ENCODE measurements at regions not wholly inside any gene's neighbourhood (a gene's known extent, or its start where the extent isn't known, plus 50 kb on each side); places are given as distances from the start of the nearest gene placed in this dataset.

- no peak overlapping the region for H3K27ac ChIP-seq (ENCODE audit: low read depth in 2 of 2, low read length in 1 of 2)
- no peaks in the 10 kb centered on the region for H3K9me3 ChIP-seq (ENCODE audit: control insufficient read depth in 2 of 2, insufficient read depth in 1 of 2, low read depth in 1 of 2, low read length in 1 of 2)
- WGBS, 2 donors, result 89 to 98% methylated on average over 2 of the region's 2 CpGs
- no peaks in the 10 kb centered on the region for H3K36me3 ChIP-seq (ENCODE audit: control insufficient read depth in 2 of 2, insufficient read depth in 2 of 2, low read length in 1 of 2)
- no peaks in the 10 kb centered on the region for H3K27me3 ChIP-seq (ENCODE audit: control insufficient read depth in 1 of 2, insufficient read depth in 2 of 2, low read length in 2 of 2)
- no peaks in the 10 kb centered on the region for H3K4me1 ChIP-seq (ENCODE audit: control insufficient read depth in 2 of 2, insufficient read depth in 2 of 2, low read length in 1 of 2)
- H3K4me3 ChIP-seq (ENCODE audit: low read depth in 1 of 2, low read length in 2 of 2), result no peak overlapping the region
These were observed 430.9 kb downstream of the SPRY1 start for GRCh38 chr4:123827511-123827910.

DNA sequence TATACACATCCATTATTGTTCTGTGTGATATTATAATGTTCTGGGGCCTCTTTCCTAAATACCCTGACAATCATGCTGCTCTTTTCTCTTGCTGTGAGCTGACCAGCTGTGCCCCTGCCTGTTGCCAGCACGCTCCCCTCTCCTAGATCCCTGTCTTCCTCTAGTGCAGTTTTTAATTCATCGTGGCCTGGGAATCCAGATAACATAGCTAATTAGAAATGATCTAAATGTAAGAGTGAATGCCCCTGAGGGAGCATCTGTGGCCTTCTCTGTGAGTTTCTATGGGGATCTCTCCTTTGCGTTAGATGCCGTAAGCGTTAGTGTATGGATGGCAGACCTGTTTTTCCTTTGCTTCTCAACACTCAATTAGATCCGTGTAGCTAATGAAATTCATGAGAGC, 434.3 kb downstream of the SPRY1 start:
- Histone ChIP-seq H3K36me3 (ENCODE audit: control insufficient read depth in 2 of 2, insufficient read depth in 2 of 2, low read length in 1 of 2) (no peaks in the 10 kb centered on the region), H3K9me3 (ENCODE audit: control insufficient read depth in 2 of 2, insufficient read depth in 1 of 2, low read depth in 1 of 2, low read length in 1 of 2) (no peaks in the 10 kb centered on the region), H3K27ac (ENCODE audit: low read depth in 2 of 2, low read length in 1 of 2) (no peak overlapping the region), H3K27me3 (ENCODE audit: control insufficient read depth in 1 of 2, insufficient read depth in 2 of 2, low read length in 2 of 2) (no peaks in the 10 kb centered on the region), H3K4me1 (ENCODE audit: control insufficient read depth in 2 of 2, insufficient read depth in 2 of 2, low read length in 1 of 2) (no peaks in the 10 kb centered on the region), H3K4me3 (ENCODE audit: low read depth in 1 of 2, low read length in 2 of 2) (no peak overlapping the region)
- WGBS, 2 donors, result 84 to 88% methylated on average over 6 of the region's 6 CpGs

- Histone ChIP-seq H3K4me3 (ENCODE audit: low read depth in 1 of 2, low read length in 2 of 2) (no peak overlapping the region), H3K4me1 (ENCODE audit: control insufficient read depth in 2 of 2, insufficient read depth in 2 of 2, low read length in 1 of 2) (no peaks in the 10 kb centered on the region), H3K27ac (ENCODE audit: low read depth in 2 of 2, low read length in 1 of 2) (peak overlapping the region; percentile 2 to 8), H3K9me3 (ENCODE audit: control insufficient read depth in 2 of 2, insufficient read depth in 1 of 2, low read depth in 1 of 2, low read length in 1 of 2) (no peaks in the 10 kb centered on the region), H3K27me3 (ENCODE audit: control insufficient read depth in 1 of 2, insufficient read depth in 2 of 2, low read length in 2 of 2) (no peaks in the 10 kb centered on the region), H3K36me3 (ENCODE audit: control insufficient read depth in 2 of 2, insufficient read depth in 2 of 2, low read length in 1 of 2) (no peaks in the 10 kb centered on the region)
- 53 to 61% methylated on average over 7 of the region's 7 CpGs for WGBS, 2 donors
These were observed 435.8 kb downstream of the SPRY1 start for GRCh38 chr4:123832173-123833026.

GRCh38 chr4:123833171-123833643, 436.6 kb downstream of the SPRY1 start:
- no peaks in the 10 kb centered on the region for H3K36me3 ChIP-seq (ENCODE audit: control insufficient read depth in 2 of 2, insufficient read depth in 2 of 2, low read length in 1 of 2)
- no peaks in the 10 kb centered on the region for H3K27me3 ChIP-seq (ENCODE audit: control insufficient read depth in 1 of 2, insufficient read depth in 2 of 2, low read length in 2 of 2)
- H3K4me3 ChIP-seq (ENCODE audit: low read depth in 1 of 2, low read length in 2 of 2), result no peak overlapping the region
- H3K9me3 ChIP-seq (ENCODE audit: control insufficient read depth in 2 of 2, insufficient read depth in 1 of 2, low read depth in 1 of 2, low read length in 1 of 2), result no peaks in the 10 kb centered on the region
- H3K4me1 ChIP-seq (ENCODE audit: control insufficient read depth in 2 of 2, insufficient read depth in 2 of 2, low read length in 1 of 2), result no peaks in the 10 kb centered on the region
- no peak overlapping the region for H3K27ac ChIP-seq (ENCODE audit: low read depth in 2 of 2, low read length in 1 of 2)
- WGBS, 2 donors, result 43 to 45% methylated on average over 2 of the region's 2 CpGs

DNA sequence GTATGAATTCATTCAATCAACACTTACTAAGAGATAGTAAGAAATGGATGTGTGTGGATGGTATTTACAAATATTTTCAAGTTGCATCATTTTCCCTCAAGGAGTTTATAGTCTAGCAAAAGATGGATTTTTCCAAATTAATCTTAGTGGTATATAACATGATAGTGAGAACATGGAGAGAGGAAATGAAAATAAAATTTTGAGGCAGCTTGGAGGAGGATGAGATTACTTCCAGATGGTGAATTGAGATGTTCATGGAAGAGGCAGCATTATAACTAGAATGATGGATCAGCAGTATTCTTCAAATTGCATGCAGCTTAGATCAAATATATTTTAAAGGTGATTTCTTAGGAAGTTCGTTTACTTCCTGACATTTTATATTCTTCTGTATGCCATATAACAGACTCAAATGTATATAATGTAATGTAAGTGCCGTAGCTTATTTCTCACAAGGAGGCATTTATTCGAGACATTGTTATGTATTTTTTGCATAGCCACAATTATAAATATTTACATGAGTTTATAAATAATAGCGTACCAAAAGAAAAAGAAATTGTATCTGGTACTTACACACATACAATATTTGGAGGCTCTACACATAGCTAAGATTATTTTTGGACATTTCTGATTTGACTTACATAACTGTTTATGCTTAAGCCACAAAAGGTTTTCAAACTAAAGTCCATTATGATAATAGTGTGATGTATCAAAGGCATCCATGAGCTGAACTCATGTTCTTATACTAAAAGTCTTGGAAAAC, 439.4 kb downstream of the SPRY1 start:
- H3K27ac ChIP-seq (ENCODE audit: low read depth in 2 of 2, low read length in 1 of 2), result no peak overlapping the region

GRCh38 chr4:123836851-123837595, 440.4 kb downstream of the SPRY1 start:
- H3K9me3 ChIP-seq (ENCODE audit: control insufficient read depth in 2 of 2, insufficient read depth in 1 of 2, low read depth in 1 of 2, low read length in 1 of 2), result no peaks in the 10 kb centered on the region
- H3K27ac ChIP-seq (ENCODE audit: low read depth in 2 of 2, low read length in 1 of 2), result peak overlapping the region in 1 of 2 donors; percentile 10
- no peak overlapping the region for H3K4me3 ChIP-seq (ENCODE audit: low read depth in 1 of 2, low read length in 2 of 2)
- WGBS, 2 donors, result 57 to 59% methylated on average over 4 of the region's 4 CpGs
- no peaks in the 10 kb centered on the region for H3K36me3 ChIP-seq (ENCODE audit: control insufficient read depth in 2 of 2, insufficient read depth in 2 of 2, low read length in 1 of 2)
- H3K4me1 ChIP-seq (ENCODE audit: control insufficient read depth in 2 of 2, insufficient read depth in 2 of 2, low read length in 1 of 2), result no peaks in the 10 kb centered on the region
- H3K27me3 ChIP-seq (ENCODE audit: control insufficient read depth in 1 of 2, insufficient read depth in 2 of 2, low read length in 2 of 2), result no peaks in the 10 kb centered on the region

More for the DNA sequence above, 439.4 kb downstream of the SPRY1 start:
- H3K27me3 ChIP-seq (ENCODE audit: control insufficient read depth in 1 of 2, insufficient read depth in 2 of 2, low read length in 2 of 2), result no peaks in the 10 kb centered on the region
- H3K4me3 ChIP-seq (ENCODE audit: low read depth in 1 of 2, low read length in 2 of 2), result no peak overlapping the region
- no peaks in the 10 kb centered on the region for H3K9me3 ChIP-seq (ENCODE audit: control insufficient read depth in 2 of 2, insufficient read depth in 1 of 2, low read depth in 1 of 2, low read length in 1 of 2)
- whole genome bisulfite sequencing, 2 donors, result 68 to 82% methylated on average over 4 of the region's 4 CpGs
- H3K4me1 ChIP-seq (ENCODE audit: control insufficient read depth in 2 of 2, insufficient read depth in 2 of 2, low read length in 1 of 2), result no peaks in the 10 kb centered on the region
- no peaks in the 10 kb centered on the region for H3K36me3 ChIP-seq (ENCODE audit: control insufficient read depth in 2 of 2, insufficient read depth in 2 of 2, low read length in 1 of 2)

- Histone ChIP-seq H3K36me3 (ENCODE audit: control insufficient read depth in 2 of 2, insufficient read depth in 2 of 2, low read length in 1 of 2) (no peaks in the 10 kb centered on the region), H3K27me3 (ENCODE audit: control insufficient read depth in 1 of 2, insufficient read depth in 2 of 2, low read length in 2 of 2) (no peaks in the 10 kb centered on the region), H3K27ac (ENCODE audit: low read depth in 2 of 2, low read length in 1 of 2) (no peak overlapping the region), H3K9me3 (ENCODE audit: control insufficient read depth in 2 of 2, insufficient read depth in 1 of 2, low read depth in 1 of 2, low read length in 1 of 2) (no peaks in the 10 kb centered on the region), H3K4me1 (ENCODE audit: control insufficient read depth in 2 of 2, insufficient read depth in 2 of 2, low read length in 1 of 2) (no peaks in the 10 kb centered on the region), H3K4me3 (ENCODE audit: low read depth in 1 of 2, low read length in 2 of 2) (no peak overlapping the region)
- WGBS, 2 donors, result 22 to 27% methylated on average over 1 of the region's 1 CpG
These were observed 441.9 kb downstream of the SPRY1 start for GRCh38 chr4:123838474-123838873.

DNA sequence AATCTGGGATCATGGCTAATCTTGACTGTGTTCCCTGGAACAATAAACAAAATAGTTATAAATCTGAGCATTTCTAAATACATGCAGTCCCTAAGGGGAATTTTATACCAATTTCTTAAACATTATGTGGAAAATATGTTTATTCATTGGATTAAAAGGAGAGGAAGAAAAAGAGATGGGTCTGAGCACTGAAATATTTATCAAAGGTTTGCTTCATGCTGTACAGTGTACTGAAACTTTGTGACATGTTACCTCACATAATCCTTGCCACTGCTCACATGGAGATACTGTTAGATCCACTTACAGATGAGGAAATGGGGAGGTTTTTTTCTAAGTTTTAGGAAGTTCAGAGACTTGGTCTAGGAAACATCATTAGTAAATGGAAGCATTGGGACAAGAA, 443.6 kb downstream of the SPRY1 start:
- Histone ChIP-seq H3K9me3 (ENCODE audit: control insufficient read depth in 2 of 2, insufficient read depth in 1 of 2, low read depth in 1 of 2, low read length in 1 of 2) (no peaks in the 10 kb centered on the region), H3K4me1 (ENCODE audit: control insufficient read depth in 2 of 2, insufficient read depth in 2 of 2, low read length in 1 of 2) (no peaks in the 10 kb centered on the region), H3K4me3 (ENCODE audit: low read depth in 1 of 2, low read length in 2 of 2) (no peak overlapping the region), H3K27me3 (ENCODE audit: control insufficient read depth in 1 of 2, insufficient read depth in 2 of 2, low read length in 2 of 2) (no peaks in the 10 kb centered on the region), H3K36me3 (ENCODE audit: control insufficient read depth in 2 of 2, insufficient read depth in 2 of 2, low read length in 1 of 2) (no peaks in the 10 kb centered on the region), H3K27ac (ENCODE audit: low read depth in 2 of 2, low read length in 1 of 2) (no peak overlapping the region)

DNA sequence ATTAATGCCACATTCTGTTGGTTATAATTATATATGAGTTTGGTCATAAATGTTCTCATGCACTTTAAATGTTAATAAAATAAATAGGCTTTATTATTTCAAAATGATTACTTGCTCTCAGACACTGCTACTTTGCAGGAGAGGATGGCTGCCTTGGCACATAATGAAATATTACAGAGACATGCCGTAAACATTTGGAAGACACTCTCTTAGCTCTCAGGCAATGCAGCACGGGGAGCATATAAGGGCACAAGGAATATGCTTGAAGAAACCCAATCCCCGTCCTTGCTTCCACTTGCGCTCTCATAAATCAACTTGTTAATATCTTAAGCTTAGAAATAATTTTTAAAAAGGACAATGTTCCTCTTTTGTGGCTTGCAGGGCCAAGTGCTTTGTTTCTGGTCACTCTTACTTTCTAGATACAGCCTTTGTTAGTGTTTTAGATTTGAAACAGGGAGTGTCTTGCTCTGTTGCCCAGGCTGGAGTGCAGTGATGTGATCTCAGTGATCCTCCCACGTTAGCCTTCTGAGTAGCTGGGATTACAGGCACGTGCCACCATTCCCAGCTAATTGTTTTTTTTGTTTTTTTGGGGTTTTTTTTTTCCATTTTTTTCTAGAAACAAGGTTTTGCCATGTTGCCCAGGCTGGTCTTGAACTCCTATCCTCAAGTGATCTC, 445.0 kb downstream of the SPRY1 start:
- Histone ChIP-seq H3K9me3 (ENCODE audit: control insufficient read depth in 2 of 2, insufficient read depth in 1 of 2, low read depth in 1 of 2, low read length in 1 of 2) (no peaks in the 10 kb centered on the region), H3K4me3 (ENCODE audit: low read depth in 1 of 2, low read length in 2 of 2) (no peak overlapping the region), H3K27me3 (ENCODE audit: control insufficient read depth in 1 of 2, insufficient read depth in 2 of 2, low read length in 2 of 2) (no peaks in the 10 kb centered on the region), H3K27ac (ENCODE audit: low read depth in 2 of 2, low read length in 1 of 2) (no peak overlapping the region), H3K4me1 (ENCODE audit: control insufficient read depth in 2 of 2, insufficient read depth in 2 of 2, low read length in 1 of 2) (no peaks in the 10 kb centered on the region), H3K36me3 (ENCODE audit: control insufficient read depth in 2 of 2, insufficient read depth in 2 of 2, low read length in 1 of 2) (no peaks in the 10 kb centered on the region)
- WGBS, 2 donors, result 65 to 71% methylated on average over 6 of the region's 6 CpGs
